HepG2 (cell line): ENCODE measurements at regions not wholly inside any gene's neighbourhood (a gene's known extent, or its start where the extent isn't known, plus 50 kb on each side); places are given as distances from the start of the nearest gene placed in this dataset.

ENCODE experiments used
- ATAC-seq: fragments of 200-7000 bp; cut with Tn5 transposase; 3 replicates; pipeline ENCODE4 v1.9.1; 2020; ENCODE audit warnings: mild to moderate bottlenecking, moderate library complexity
- BruUV-seq: library from RNA; stranded (reverse); fragments of 400-500 nt; replicated peaks from 2 replicates; lab custom pipeline; 2021; lab: Mats Ljungman, UMichigan
- CTCF ChIA-PET: fragments of 300-600 bp; formaldehyde crosslinking; extraction: SDS; loops from one replicate; lab custom pipeline; 2021; ENCODE audit warnings: low total read pairs, inconsistent platforms, low intra/inter-chr PET ratio; lab: Yijun Ruan, JAX
- POLR2A ChIA-PET: fragments of 350-600 bp; sonication (Branson Sonifier 250); formaldehyde crosslinking; loops from one replicate; lab custom pipeline; 2020; ENCODE audit warnings: antibody characterized with exemption, inconsistent platforms; lab: Yijun Ruan, JAX
- DNase-seq: peaks from one replicate; pipeline ENCODE4 v3.0.0-alpha.2; 2015; ENCODE audit warnings: low spot score
- FAIRE-seq: peaks from 3 replicates; lab custom pipeline; 2011; peaks lifted over from hg19 to GRCh38; lab: Jason Lieb, UNC
- H2AFZ ChIP-seq: one replicate; pipeline ENCODE4 v1.6.1; 2011; ENCODE audit warnings: low read length, inconsistent platforms
- H3K27ac ChIP-seq: fragments of 300-600 bp; 3 replicates; pipeline ENCODE4 v1.8.0; 2011; ENCODE audit warnings: mixed run types, mild to moderate bottlenecking, mixed read lengths, low read length, inconsistent platforms; ENCODE audit not compliant: insufficient read depth; ENCODE audit errors: extremely low read length
- H3K27me3 ChIP-seq, 2 experiments: fragments of 200-600 bp in 1 of 2; 2 replicates in 1 of 2; 3 replicates in 1 of 2; pipeline versions ENCODE4 v1.6.0 to v1.8.0; 2011; ENCODE audit warnings: low read length in 2 of 2, mild to moderate bottlenecking in 2 of 2, moderate library complexity in 2 of 2, inconsistent platforms in 1 of 2; ENCODE audit not compliant: insufficient read depth in 2 of 2, control insufficient read depth in 1 of 2
- H3K36me3 ChIP-seq, 2 experiments: fragments of 200-600 bp in 1 of 2; replicated peaks in 1 of 2; 2 replicates in 1 of 2; 3 replicates in 1 of 2; pipeline versions ENCODE4 v1.5.1 to v1.8.0; 2011; ENCODE audit warnings: low read length in 2 of 2, inconsistent platforms in 1 of 2; ENCODE audit not compliant: insufficient read depth in 2 of 2, control insufficient read depth in 1 of 2
- H3K4me1 ChIP-seq: 2 replicates; pipeline ENCODE4 v1.5.1; 2012; ENCODE audit warnings: low read length, inconsistent platforms; ENCODE audit not compliant: insufficient read depth
- H3K4me2 ChIP-seq: 2 replicates; pipeline ENCODE4 v1.6.0; 2011; ENCODE audit warnings: low read depth, low read length, inconsistent platforms
- H3K4me3 ChIP-seq, 3 experiments: fragments of 200-600 bp in 1 of 3; sonication (generic), shearing (Covaris generic) in 1 of 3; replicated peaks in 1 of 3; 2 replicates each; pipeline ENCODE4 v1.5.1; 2011 to 2016; ENCODE audit warnings: low read length in 3 of 3, inconsistent platforms in 2 of 3, low read depth in 2 of 3, mild to moderate bottlenecking in 2 of 3, control low read depth in 1 of 3, mixed read lengths in 1 of 3; ENCODE audit not compliant: insufficient read depth in 1 of 3
- H3K79me2 ChIP-seq: one replicate; pipeline ENCODE4 v1.6.1; 2011; ENCODE audit warnings: low read length, inconsistent platforms; ENCODE audit not compliant: insufficient read depth
- H3K9ac ChIP-seq: 2 replicates; pipeline ENCODE4 v1.6.0; 2011; ENCODE audit warnings: mild to moderate bottlenecking, low read depth, low read length, inconsistent platforms; ENCODE audit not compliant: insufficient read depth
- H3K9me3 ChIP-seq: 2 replicates; pipeline ENCODE4 v1.5.1; 2012; ENCODE audit warnings: mild to moderate bottlenecking, low read length
- H4K20me1 ChIP-seq: 2 replicates; pipeline ENCODE4 v1.6.0; 2011; ENCODE audit warnings: inconsistent platforms, mild to moderate bottlenecking, low read length, moderate library complexity; ENCODE audit not compliant: insufficient read depth
- ATRX ChIP-seq: sonication (generic); formaldehyde crosslinking; IDR thresholded peaks from 2 replicates; pipeline ENCODE4 v1.4.0; 2020; ENCODE audit warnings: missing genetic modification reagents, borderline replicate concordance
- ETV6 ChIP-seq: sonication (generic); formaldehyde crosslinking; conservative IDR thresholded peaks from 2 replicates; pipeline ENCODE4 v1.4.0; 2020; ENCODE audit warnings: missing genetic modification reagents
- PAWR ChIP-seq: sonication (generic); formaldehyde crosslinking; IDR thresholded peaks from 2 replicates; pipeline ENCODE4 v1.4.0; 2020; ENCODE audit warnings: missing genetic modification reagents, mild to moderate bottlenecking, borderline replicate concordance
- SNAPC2 ChIP-seq: sonication (generic); formaldehyde crosslinking; IDR thresholded peaks from 2 replicates; pipeline ENCODE4 v1.8.1; 2022; ENCODE audit warnings: mild to moderate bottlenecking, missing genetic modification reagents
- SOX6 ChIP-seq, 2 experiments: fragments of 450-650 bp in 1 of 2; sonication (generic) in 1 of 2; formaldehyde crosslinking in 1 of 2; IDR thresholded peaks; 2 replicates each; pipeline versions ENCODE4 v1.4.0 to v1.6.1; 2017 to 2020; ENCODE audit warnings: antibody characterized with exemption in 1 of 2, mild to moderate bottlenecking in 1 of 2, missing genetic modification reagents in 1 of 2
- STAT5B ChIP-seq: sonication (generic); formaldehyde crosslinking; IDR thresholded peaks from 2 replicates; pipeline ENCODE4 v1.4.0; 2020; ENCODE audit warnings: missing genetic modification reagents
- ZBTB20 ChIP-seq: sonication (generic); formaldehyde crosslinking; IDR thresholded peaks from 2 replicates; pipeline ENCODE4 v1.8.1; 2023; ENCODE audit warnings: missing genetic modification reagents, low read depth, mild to moderate bottlenecking, borderline replicate concordance
- ZNF124 ChIP-seq: sonication (generic); formaldehyde crosslinking; IDR thresholded peaks from 2 replicates; pipeline ENCODE4 v1.4.0; 2020; ENCODE audit warnings: missing genetic modification reagents
- ZNF660 ChIP-seq: sonication (generic); formaldehyde crosslinking; IDR thresholded peaks from 2 replicates; pipeline ENCODE4 v1.5.1; 2020; ENCODE audit warnings: mild to moderate bottlenecking, low read depth, missing genetic modification reagents, borderline replicate concordance
- WGBS: methylation state at CpG from one replicate; pipeline ENCODE4 v1.1.6; 2017; ENCODE audit warnings: low lambda C conversion rate; 5-methylcytosine and 5-hydroxymethylcytosine counted together
- in situ Hi-C: cut with HindIII; loops from 2 replicates; pipeline ENCODE4 v1.10.0; 2017; ENCODE audit warnings: low pct_unique_long_range_greater_than_20kb; ENCODE audit not compliant: extremely low pct_ligation_motif_present
- intact Hi-C: fragments of 100-400 bp; cut with micrococcal nuclease; formaldehyde crosslinking; loops from one replicate; pipeline ENCODE4 v1.10.0; 2022; ENCODE audit not compliant: unreplicated experiment
- TF ChIP-seq, protein P1 (sequence below): sonication (generic); formaldehyde crosslinking; IDR thresholded peaks from 2 replicates; pipeline ENCODE4 v1.4.0; 2020; ENCODE audit warnings: missing genetic modification reagents, borderline replicate concordance
- TF ChIP-seq, protein P2 (sequence below): sonication (generic); formaldehyde crosslinking; IDR thresholded peaks from 2 replicates; pipeline ENCODE4 v1.4.0; 2020; ENCODE audit warnings: missing genetic modification reagents, borderline replicate concordance
- TF ChIP-seq, protein P3 (sequence below): IDR thresholded peaks from 2 replicates; pipeline ENCODE4 v1.6.1; 2016; ENCODE audit warnings: low read depth, control low read depth

DNA sequence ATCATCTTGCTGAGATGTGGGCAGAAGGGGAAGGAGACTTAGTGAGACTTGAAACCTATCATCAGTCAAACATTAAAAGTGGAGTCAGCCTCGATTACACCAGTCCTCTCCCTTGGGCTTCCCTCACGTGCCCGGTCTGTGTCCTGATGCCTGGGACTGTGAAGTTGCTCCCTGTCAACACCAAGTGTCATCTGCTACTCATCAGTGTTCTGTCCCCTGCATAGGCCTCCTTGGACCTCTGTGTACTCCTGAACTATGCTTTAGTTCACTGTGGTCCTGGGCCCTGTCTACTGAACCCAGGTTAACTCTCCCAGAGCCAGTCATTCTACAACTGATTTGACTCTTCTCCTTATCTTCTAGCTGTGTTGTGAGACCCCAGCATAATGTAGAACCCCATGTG is 506.3 kb downstream of the TYW1 start:
- intact Hi-C loops (no loop called here), in situ Hi-C loops (no loop called here)
- no peaks in the 10 kb centered on the region for H3K27me3 ChIP-seq
- POLR2A ChIA-PET: no interaction called here
- no peaks in the 10 kb centered on the region for H3K36me3 ChIP-seq
- no peak overlapping the region for H2AFZ ChIP-seq
- no TSS peak for BruUV-seq
- CTCF ChIA-PET: no interaction called here
- H4K20me1 ChIP-seq: no peaks in the 10 kb centered on the region
- no peak overlapping the region for H3K4me3 ChIP-seq
- WGBS: 20% methylated on average over 1 of the region's 3 CpGs
- DNase-seq (no peak), ATAC-seq (no peak), FAIRE-seq (no peak)
- H3K9me3 ChIP-seq: no peaks in the 10 kb centered on the region
- H3K27ac ChIP-seq: no peak overlapping the region
- H3K79me2 ChIP-seq: no peaks in the 10 kb centered on the region
- H3K4me1 ChIP-seq: no peaks in the 10 kb centered on the region
- H3K4me2 ChIP-seq: no peak overlapping the region
- no peak overlapping the region for H3K9ac ChIP-seq
- TF ChIP-seq, protein P1, sequence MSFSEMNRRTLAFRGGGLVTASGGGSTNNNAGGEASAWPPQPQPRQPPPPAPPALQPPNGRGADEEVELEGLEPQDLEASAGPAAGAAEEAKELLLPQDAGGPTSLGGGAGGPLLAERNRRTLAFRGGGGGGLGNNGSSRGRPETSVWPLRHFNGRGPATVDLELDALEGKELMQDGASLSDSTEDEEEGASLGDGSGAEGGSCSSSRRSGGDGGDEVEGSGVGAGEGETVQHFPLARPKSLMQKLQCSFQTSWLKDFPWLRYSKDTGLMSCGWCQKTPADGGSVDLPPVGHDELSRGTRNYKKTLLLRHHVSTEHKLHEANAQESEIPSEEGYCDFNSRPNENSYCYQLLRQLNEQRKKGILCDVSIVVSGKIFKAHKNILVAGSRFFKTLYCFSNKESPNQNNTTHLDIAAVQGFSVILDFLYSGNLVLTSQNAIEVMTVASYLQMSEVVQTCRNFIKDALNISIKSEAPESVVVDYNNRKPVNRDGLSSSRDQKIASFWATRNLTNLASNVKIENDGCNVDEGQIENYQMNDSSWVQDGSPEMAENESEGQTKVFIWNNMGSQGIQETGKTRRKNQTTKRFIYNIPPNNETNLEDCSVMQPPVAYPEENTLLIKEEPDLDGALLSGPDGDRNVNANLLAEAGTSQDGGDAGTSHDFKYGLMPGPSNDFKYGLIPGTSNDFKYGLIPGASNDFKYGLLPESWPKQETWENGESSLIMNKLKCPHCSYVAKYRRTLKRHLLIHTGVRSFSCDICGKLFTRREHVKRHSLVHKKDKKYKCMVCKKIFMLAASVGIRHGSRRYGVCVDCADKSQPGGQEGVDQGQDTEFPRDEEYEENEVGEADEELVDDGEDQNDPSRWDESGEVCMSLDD (CRISPR knock-in tag): no peak
- TF ChIP-seq ETV6 (CRISPR knock-in tag) (no peak), ZNF124 (CRISPR knock-in tag) (no peak)
- TF ChIP-seq, all 625 proteins: peak for 0

DNA sequence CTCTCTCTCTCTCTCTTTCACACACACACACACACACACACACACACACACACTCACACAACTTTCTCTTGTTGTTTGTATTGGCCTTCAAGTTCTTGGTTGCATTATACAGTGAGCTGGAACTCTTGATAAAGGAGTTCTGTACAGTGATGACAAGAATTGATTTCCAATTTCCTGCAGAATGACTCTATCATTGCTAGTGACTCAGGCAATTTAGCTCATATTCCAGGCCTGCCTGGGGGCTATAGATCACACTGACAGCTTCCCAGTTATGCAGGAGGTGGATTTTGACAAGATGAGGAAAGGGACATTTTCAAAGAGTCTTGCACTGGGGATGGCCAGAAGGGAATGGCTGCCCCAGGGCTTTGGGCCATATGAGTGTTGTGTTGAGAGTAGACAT is 508.8 kb downstream of the TYW1 start:
- no peak overlapping the region for H2AFZ ChIP-seq
- BruUV-seq: no TSS peak
- CTCF ChIA-PET: no interaction called here
- no peaks in the 10 kb centered on the region for H4K20me1 ChIP-seq
- H3K9me3 ChIP-seq: no peaks in the 10 kb centered on the region
- POLR2A ChIA-PET: no interaction called here
- H3K9ac ChIP-seq: no peak overlapping the region
- intact Hi-C loops: no loop called here
- ATAC-seq: no peak
- no peaks in the 10 kb centered on the region for H3K79me2 ChIP-seq
- in situ Hi-C loops: no loop called here
- no peak overlapping the region for H3K4me2 ChIP-seq
- no peak for DNase-seq
- H3K27me3 ChIP-seq: no peaks in the 10 kb centered on the region
- no peak for FAIRE-seq
- no peak overlapping the region for H3K27ac ChIP-seq
- H3K36me3 ChIP-seq: no peaks in the 10 kb centered on the region
- no peaks in the 10 kb centered on the region for H3K4me1 ChIP-seq
- H3K4me3 ChIP-seq: no peak overlapping the region
- TF ChIP-seq ZNF660 (CRISPR knock-in tag) (no peak), SOX6 (IDR thresholded peaks at IDR 0.05) (no peak), SOX6 (CRISPR knock-in tag; IDR thresholded peaks at IDR 0.05) (no peak), ATRX (no peak), SNAPC2 (CRISPR knock-in tag) (no peak), ZBTB20 (CRISPR knock-in tag) (no peak), PAWR (CRISPR knock-in tag) (no peak), STAT5B (CRISPR knock-in tag) (no peak)
- TF ChIP-seq, protein P2, sequence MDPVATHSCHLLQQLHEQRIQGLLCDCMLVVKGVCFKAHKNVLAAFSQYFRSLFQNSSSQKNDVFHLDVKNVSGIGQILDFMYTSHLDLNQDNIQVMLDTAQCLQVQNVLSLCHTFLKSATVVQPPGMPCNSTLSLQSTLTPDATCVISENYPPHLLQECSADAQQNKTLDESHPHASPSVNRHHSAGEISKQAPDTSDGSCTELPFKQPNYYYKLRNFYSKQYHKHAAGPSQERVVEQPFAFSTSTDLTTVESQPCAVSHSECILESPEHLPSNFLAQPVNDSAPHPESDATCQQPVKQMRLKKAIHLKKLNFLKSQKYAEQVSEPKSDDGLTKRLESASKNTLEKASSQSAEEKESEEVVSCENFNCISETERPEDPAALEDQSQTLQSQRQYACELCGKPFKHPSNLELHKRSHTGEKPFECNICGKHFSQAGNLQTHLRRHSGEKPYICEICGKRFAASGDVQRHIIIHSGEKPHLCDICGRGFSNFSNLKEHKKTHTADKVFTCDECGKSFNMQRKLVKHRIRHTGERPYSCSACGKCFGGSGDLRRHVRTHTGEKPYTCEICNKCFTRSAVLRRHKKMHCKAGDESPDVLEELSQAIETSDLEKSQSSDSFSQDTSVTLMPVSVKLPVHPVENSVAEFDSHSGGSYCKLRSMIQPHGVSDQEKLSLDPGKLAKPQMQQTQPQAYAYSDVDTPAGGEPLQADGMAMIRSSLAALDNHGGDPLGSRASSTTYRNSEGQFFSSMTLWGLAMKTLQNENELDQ (CRISPR knock-in tag): no peak
- TF ChIP-seq, protein P3, sequence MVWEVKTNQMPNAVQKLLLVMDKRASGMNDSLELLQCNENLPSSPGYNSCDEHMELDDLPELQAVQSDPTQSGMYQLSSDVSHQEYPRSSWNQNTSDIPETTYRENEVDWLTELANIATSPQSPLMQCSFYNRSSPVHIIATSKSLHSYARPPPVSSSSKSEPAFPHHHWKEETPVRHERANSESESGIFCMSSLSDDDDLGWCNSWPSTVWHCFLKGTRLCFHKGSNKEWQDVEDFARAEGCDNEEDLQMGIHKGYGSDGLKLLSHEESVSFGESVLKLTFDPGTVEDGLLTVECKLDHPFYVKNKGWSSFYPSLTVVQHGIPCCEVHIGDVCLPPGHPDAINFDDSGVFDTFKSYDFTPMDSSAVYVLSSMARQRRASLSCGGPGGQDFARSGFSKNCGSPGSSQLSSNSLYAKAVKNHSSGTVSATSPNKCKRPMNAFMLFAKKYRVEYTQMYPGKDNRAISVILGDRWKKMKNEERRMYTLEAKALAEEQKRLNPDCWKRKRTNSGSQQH: no peak
